Lung (tissue), 11 donors: ENCODE measurements at regions not wholly inside any gene's neighbourhood (a gene's known extent, or its start where the extent isn't known, plus 50 kb on each side); places are given as distances from the start of the nearest gene placed in this dataset.

Source experiments
- ATAC-seq: fragments of 200-7000 bp; cut with Tn5 transposase; one replicate; pipeline ENCODE4 v1.9.1; 2020; ENCODE audit warnings: moderate number of reproducible peaks; ENCODE audit not compliant: insufficient read depth, low FRiP score
- DNase-seq, 3 donors: peaks; one replicate each; pipeline ENCODE4 v3.0.0-alpha.2; 2013 to 2017
- H3K27ac ChIP-seq, 2 donors: one replicate each; pipeline ENCODE4 v1.5.1; 2013; ENCODE audit warnings: mild to moderate bottlenecking in 2 of 2, moderate library complexity in 2 of 2, control low read depth in 1 of 2, inconsistent platforms in 1 of 2, low read depth in 1 of 2, low read length in 1 of 2
- H3K27me3 ChIP-seq, 3 donors: one replicate each; pipeline ENCODE4 v1.5.1; 2013; ENCODE audit warnings: low read length in 2 of 3; ENCODE audit not compliant: control insufficient read depth in 3 of 3, insufficient read depth in 3 of 3
- H3K36me3 ChIP-seq, 4 donors: one replicate each; pipeline ENCODE4 v1.5.1; 2013; ENCODE audit warnings: low read length in 4 of 4, mild to moderate bottlenecking in 1 of 4, moderate library complexity in 1 of 4; ENCODE audit not compliant: control insufficient read depth in 4 of 4, insufficient read depth in 4 of 4
- H3K4me1 ChIP-seq, 5 donors: one replicate each; pipeline ENCODE4 v1.5.1; 2013; ENCODE audit warnings: low read length in 5 of 5, mild to moderate bottlenecking in 2 of 5, moderate library complexity in 1 of 5; ENCODE audit not compliant: control insufficient read depth in 5 of 5, insufficient read depth in 5 of 5
- H3K4me3 ChIP-seq: one replicate; pipeline ENCODE4 v1.5.1; 2013; ENCODE audit warnings: mild to moderate bottlenecking, control low read depth, moderate library complexity
- H3K9ac ChIP-seq, 2 donors: one replicate each; pipeline ENCODE4 v1.5.1; 2013; ENCODE audit warnings: low read length in 2 of 2, control low read depth in 1 of 2; ENCODE audit not compliant: insufficient read depth in 1 of 2
- H3K9me3 ChIP-seq, 4 donors: one replicate each; pipeline ENCODE4 v1.5.1; 2013; ENCODE audit warnings: low read length in 3 of 4, mild to moderate bottlenecking in 1 of 4, moderate library complexity in 1 of 4; ENCODE audit not compliant: control insufficient read depth in 4 of 4, insufficient read depth in 3 of 4
- CTCF ChIP-seq: IDR thresholded peaks from 2 replicates; pipeline ENCODE4 v1.5.1; 2012; ENCODE audit warnings: mild to moderate bottlenecking; ENCODE audit errors: control extremely low read depth, extremely low read depth
- WGBS, 2 donors: extraction: QIAGEN DNeasy Blood & Tissue Kit; methylation state at CpG; one replicate each; pipeline ENCODE4 v1.1.7; 2013; 5-methylcytosine and 5-hydroxymethylcytosine counted together
- donor health status: control.
- donor health status: control.
- donor health status: Bipolar disorder and iron deficiency.
- donor health status: healthy.
- donor health status: DM: yes; HTN: yes; CAD: no.

GRCh38 chr15:66628976-66629723 is 63.4 kb upstream of the LCTL start:
- DNase-seq (no peak), ATAC-seq (no peak)
- WGBS, 2 donors: 83 to 88% methylated on average over 8 of the region's 8 CpGs
- Histone ChIP-seq H3K36me3 (no peaks in the 10 kb centered on the region), H3K4me1 (peaks cover 0 to 42% (median 5%) of the 10 kb centered on the region in 5 donors), H3K9ac (no peak overlapping the region), H3K27ac (peak overlapping the region in 1 of 2 donors; percentile 81), H3K27me3 (no peaks in the 10 kb centered on the region), H3K4me3 (no peak overlapping the region), H3K9me3 (no peaks in the 10 kb centered on the region)
- TF ChIP-seq CTCF: no peak

- H3K4me1 ChIP-seq: peaks cover 0 to 42% (median 5%) of the 10 kb centered on the region in 5 donors
- 78 to 82% methylated on average over 4 of the region's 4 CpGs for whole genome bisulfite sequencing, 2 donors
- DNase-seq (no peak), ATAC-seq (no peak)
- H3K36me3 ChIP-seq: no peaks in the 10 kb centered on the region
- H3K9ac ChIP-seq: no peak overlapping the region
- no peak overlapping the region for H3K4me3 ChIP-seq
- TF ChIP-seq CTCF: no peak
- H3K27me3 ChIP-seq: no peaks in the 10 kb centered on the region
- H3K9me3 ChIP-seq: no peaks in the 10 kb centered on the region
- peak overlapping the region in 1 of 2 donors; percentile 81 for H3K27ac ChIP-seq
These were observed 64.2 kb upstream of the LCTL start for GRCh38 chr15:66629817-66630576.

GRCh38 chr15:66630801-66631351 is 65.1 kb upstream of the LCTL start:
- ATAC-seq (no peak), DNase-seq (peak in 1 of 3 donors; percentile 49)
- Histone ChIP-seq H3K4me3 (no peak overlapping the region), H3K9ac (no peak overlapping the region), H3K27ac (peak overlapping the region in 1 of 2 donors; percentile 81), H3K36me3 (no peaks in the 10 kb centered on the region), H3K27me3 (no peaks in the 10 kb centered on the region), H3K4me1 (peaks cover 0 to 42% (median 5%) of the 10 kb centered on the region in 5 donors), H3K9me3 (no peaks in the 10 kb centered on the region)
- WGBS, 2 donors: 57 to 59% methylated on average over 17 of the region's 17 CpGs
- TF ChIP-seq CTCF: no peak
